ENCODE measurements at regions not wholly inside any gene's neighbourhood (a gene's known extent, or its start where the extent isn't known, plus 50 kb on each side); places are given as distances from the start of the nearest gene placed in this dataset.

DNA sequence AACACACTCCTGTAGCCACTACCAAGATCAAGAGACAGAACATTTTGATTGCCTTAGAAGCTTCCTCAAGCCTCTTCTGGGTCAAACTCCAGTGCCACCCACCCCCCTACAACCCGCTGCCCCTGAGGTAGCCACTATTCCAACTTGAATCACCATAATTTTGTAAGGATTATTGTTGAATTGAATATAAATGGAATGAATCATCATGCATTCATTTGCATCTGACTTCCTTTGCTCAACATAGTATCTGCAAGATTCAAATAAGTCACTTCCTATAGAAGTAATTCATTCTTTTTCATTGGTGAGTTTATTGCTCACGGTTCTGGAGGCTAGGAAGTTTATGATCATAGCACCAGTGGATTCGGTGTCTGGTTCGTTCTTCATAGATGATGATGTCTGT lies 364.2 kb downstream of the SLITRK2 start:
- Histone ChIP-seq H4K20me1 (ENCODE audit: insufficient read depth) (no peaks in the 10 kb centered on the region), H3K9ac (no peak overlapping the region), H3K79me2 (ENCODE audit: insufficient read depth, low read depth) (no peaks in the 10 kb centered on the region), H3K4me2 (no peak overlapping the region), H3K4me1 (ENCODE audit: low read depth, poor library complexity, severe bottlenecking) (no peaks in the 10 kb centered on the region), H3K27me3 (ENCODE audit: insufficient read depth, low read depth) (no peaks in the 10 kb centered on the region), H2AFZ (ENCODE audit: low read depth) (no peak overlapping the region), H3K4me3 (IDR thresholded peaks at IDR 0.05; ENCODE audit: insufficient read depth, low read depth, low read length) (no peak overlapping the region), H3K36me3 (ENCODE audit: insufficient read depth) (no peaks in the 10 kb centered on the region), H3K27ac (no peak overlapping the region)
- TF ChIP-seq, protein P1, sequence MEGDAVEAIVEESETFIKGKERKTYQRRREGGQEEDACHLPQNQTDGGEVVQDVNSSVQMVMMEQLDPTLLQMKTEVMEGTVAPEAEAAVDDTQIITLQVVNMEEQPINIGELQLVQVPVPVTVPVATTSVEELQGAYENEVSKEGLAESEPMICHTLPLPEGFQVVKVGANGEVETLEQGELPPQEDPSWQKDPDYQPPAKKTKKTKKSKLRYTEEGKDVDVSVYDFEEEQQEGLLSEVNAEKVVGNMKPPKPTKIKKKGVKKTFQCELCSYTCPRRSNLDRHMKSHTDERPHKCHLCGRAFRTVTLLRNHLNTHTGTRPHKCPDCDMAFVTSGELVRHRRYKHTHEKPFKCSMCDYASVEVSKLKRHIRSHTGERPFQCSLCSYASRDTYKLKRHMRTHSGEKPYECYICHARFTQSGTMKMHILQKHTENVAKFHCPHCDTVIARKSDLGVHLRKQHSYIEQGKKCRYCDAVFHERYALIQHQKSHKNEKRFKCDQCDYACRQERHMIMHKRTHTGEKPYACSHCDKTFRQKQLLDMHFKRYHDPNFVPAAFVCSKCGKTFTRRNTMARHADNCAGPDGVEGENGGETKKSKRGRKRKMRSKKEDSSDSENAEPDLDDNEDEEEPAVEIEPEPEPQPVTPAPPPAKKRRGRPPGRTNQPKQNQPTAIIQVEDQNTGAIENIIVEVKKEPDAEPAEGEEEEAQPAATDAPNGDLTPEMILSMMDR (conservative IDR thresholded peaks at IDR 0.05; ENCODE audit: low read depth, low read length) = no peak

DNA sequence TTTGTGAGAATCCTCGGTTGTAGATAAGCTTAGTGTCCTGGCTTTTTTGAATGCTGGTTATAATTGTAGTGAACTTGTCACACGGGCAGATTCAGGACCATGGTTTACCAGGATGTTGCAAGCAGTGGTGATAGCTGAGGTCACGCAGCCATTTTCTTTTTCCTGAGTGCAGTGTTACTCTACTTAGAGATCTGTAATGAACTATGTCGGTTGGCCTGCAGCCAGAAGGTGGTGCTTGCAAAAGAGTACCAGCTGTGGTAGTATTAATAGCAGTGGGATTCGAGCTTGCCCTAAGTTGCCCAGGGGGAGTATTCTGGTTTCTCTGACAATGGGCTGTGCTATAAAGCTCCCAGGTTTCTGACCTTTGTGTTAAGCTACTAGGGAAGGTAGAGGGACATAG lies 368.9 kb downstream of the SLITRK2 start:
- no peaks in the 10 kb centered on the region for H3K4me1 ChIP-seq (ENCODE audit: low read depth, poor library complexity, severe bottlenecking)
- H3K79me2 ChIP-seq (ENCODE audit: insufficient read depth, low read depth) = no peaks in the 10 kb centered on the region
- no peaks in the 10 kb centered on the region for H4K20me1 ChIP-seq (ENCODE audit: insufficient read depth)
- H3K27ac ChIP-seq = no peak overlapping the region
- TF ChIP-seq, protein P1 (conservative IDR thresholded peaks at IDR 0.05; ENCODE audit: low read depth, low read length) = no peak
- no peak overlapping the region for H2AFZ ChIP-seq (ENCODE audit: low read depth)
- no peak overlapping the region for H3K4me2 ChIP-seq
- H3K9ac ChIP-seq = no peak overlapping the region
- no peaks in the 10 kb centered on the region for H3K36me3 ChIP-seq (ENCODE audit: insufficient read depth)
- H3K4me3 ChIP-seq (IDR thresholded peaks at IDR 0.05; ENCODE audit: insufficient read depth, low read depth, low read length) = no peak overlapping the region
- H3K27me3 ChIP-seq (ENCODE audit: insufficient read depth, low read depth) = no peaks in the 10 kb centered on the region

DNA sequence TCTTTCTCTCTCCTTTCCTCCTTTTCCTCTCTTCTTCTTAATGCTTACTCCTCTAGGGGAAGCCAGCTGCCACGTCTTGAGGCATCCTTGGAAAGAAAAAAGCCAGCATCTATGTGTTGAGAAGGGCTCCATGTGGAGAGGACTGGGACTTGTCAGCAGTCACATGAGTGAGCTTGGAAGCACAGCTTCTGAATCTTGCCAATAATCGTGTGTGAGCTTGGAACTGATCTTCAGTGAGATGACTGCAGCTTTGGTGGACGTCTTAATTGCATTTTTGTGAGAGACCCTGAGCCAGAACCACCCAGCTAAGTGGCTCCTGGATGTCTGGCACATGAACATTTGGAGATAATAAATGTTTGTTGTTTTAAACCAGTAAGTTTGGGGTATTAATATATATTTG lies 371.7 kb downstream of the SLITRK2 start:
- H3K4me3 ChIP-seq (IDR thresholded peaks at IDR 0.05; ENCODE audit: insufficient read depth, low read depth, low read length) = no peak overlapping the region
- H3K4me2 ChIP-seq = no peak overlapping the region
- H3K4me1 ChIP-seq (ENCODE audit: low read depth, poor library complexity, severe bottlenecking) = no peaks in the 10 kb centered on the region
- H3K79me2 ChIP-seq (ENCODE audit: insufficient read depth, low read depth) = no peaks in the 10 kb centered on the region
- no peaks in the 10 kb centered on the region for H3K27me3 ChIP-seq (ENCODE audit: insufficient read depth, low read depth)
- TF ChIP-seq, protein P1 (conservative IDR thresholded peaks at IDR 0.05; ENCODE audit: low read depth, low read length) = no peak
- H3K9ac ChIP-seq = no peak overlapping the region
- no peaks in the 10 kb centered on the region for H3K36me3 ChIP-seq (ENCODE audit: insufficient read depth)
- no peak overlapping the region for H3K27ac ChIP-seq
- H2AFZ ChIP-seq (ENCODE audit: low read depth) = no peak overlapping the region
- H4K20me1 ChIP-seq (ENCODE audit: insufficient read depth) = no peaks in the 10 kb centered on the region

DNA sequence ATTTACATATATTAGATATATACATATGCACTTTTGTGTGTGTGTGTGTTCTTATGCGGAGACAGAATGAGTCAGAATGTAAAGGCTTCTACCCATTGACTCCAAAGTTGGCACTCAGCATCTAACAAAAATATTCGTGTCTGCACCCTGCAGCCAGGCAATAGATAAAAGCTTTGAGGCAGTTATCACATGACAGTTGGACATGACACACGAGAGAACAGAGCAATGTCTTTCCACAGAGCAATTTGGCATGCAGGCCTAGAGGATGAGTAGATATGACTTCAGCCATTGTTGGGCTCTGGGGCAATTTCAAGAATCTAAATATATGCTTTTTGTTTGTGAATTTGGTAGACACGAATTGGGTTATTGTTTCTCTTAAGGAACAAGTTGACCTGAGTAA lies 391.2 kb downstream of the SLITRK2 start:
- H3K27me3 ChIP-seq (ENCODE audit: insufficient read depth, low read depth) = no peaks in the 10 kb centered on the region

More for the DNA sequence above, 391.2 kb downstream of the SLITRK2 start:
- Histone ChIP-seq H3K79me2 (ENCODE audit: insufficient read depth, low read depth) (no peaks in the 10 kb centered on the region), H3K4me2 (no peak overlapping the region), H3K36me3 (ENCODE audit: insufficient read depth) (no peaks in the 10 kb centered on the region), H3K4me3 (IDR thresholded peaks at IDR 0.05; ENCODE audit: insufficient read depth, low read depth, low read length) (no peak overlapping the region), H2AFZ (ENCODE audit: low read depth) (no peak overlapping the region), H3K4me1 (ENCODE audit: low read depth, poor library complexity, severe bottlenecking) (no peaks in the 10 kb centered on the region), H3K9ac (no peak overlapping the region), H3K27ac (no peak overlapping the region), H4K20me1 (ENCODE audit: insufficient read depth) (no peaks in the 10 kb centered on the region)
- TF ChIP-seq, protein P1 (conservative IDR thresholded peaks at IDR 0.05; ENCODE audit: low read depth, low read length) = no peak
